ENCODE measurements at regions not wholly inside any gene's neighbourhood (a gene's known extent, or its start where the extent isn't known, plus 50 kb on each side); places are given as distances from the start of the nearest gene placed in this dataset.

DNA sequence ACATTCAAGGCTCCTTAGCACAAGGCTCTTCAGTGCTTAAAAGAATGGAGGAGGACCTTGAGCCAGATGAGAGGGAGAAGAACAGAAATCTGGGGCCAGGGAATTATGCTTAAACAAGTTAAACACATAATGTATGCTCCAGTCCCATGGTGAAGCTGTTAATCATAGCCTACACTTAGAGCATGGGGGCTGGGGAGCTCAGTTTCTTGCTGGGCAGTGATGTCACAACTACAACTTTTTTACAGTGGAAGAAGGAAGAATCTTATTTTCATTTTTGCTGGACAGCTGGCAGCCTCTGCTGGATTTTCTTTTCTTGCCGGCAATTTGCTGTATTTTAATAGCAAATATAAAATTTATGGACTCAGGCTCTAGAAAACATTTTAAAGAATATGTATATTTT, 432.5 kb downstream of the CD109 start:
- TF ChIP-seq CTCF (IDR thresholded peaks at IDR 0.05) (no peak), POLR2AphosphoS5 (IDR thresholded peaks at IDR 0.05) (no peak)

All from transverse colon (tissue), 4 donors.